GM12865 (cell line): ENCODE measurements at regions not wholly inside any gene's neighbourhood (a gene's known extent, or its start where the extent isn't known, plus 50 kb on each side); places are given as distances from the start of the nearest gene placed in this dataset.

Experiments
- DNase-seq: peaks from one replicate; pipeline ENCODE4 v3.0.0; 2010; ENCODE audit warnings: low read depth
- H3K4me3 ChIP-seq: 2 replicates; pipeline ENCODE4 v1.5.1; 2011; ENCODE audit warnings: mild to moderate bottlenecking, low read depth, low read length, control low read depth
- CTCF ChIP-seq: IDR thresholded peaks from 2 replicates; pipeline ENCODE4 v1.5.1; 2011; ENCODE audit warnings: low read length, control low read depth, low read depth, inconsistent platforms; ENCODE audit not compliant: insufficient read depth; ENCODE audit errors: missing control alignments

- no peak for TF ChIP-seq CTCF
- no peak for DNase-seq
Observed at GRCh38 chr1:232556351-232556750, 73.6 kb downstream of the SIPA1L2 start.

GRCh38 chr1:232555494-232556210 lies 74.3 kb downstream of the SIPA1L2 start:
- no peak for TF ChIP-seq CTCF
- no peak for DNase-seq
- H3K4me3 ChIP-seq: no peak overlapping the region

More at GRCh38 chr1:232556351-232556750, 73.6 kb downstream of the SIPA1L2 start:
- H3K4me3 ChIP-seq: no peak overlapping the region

- TF ChIP-seq CTCF: no peak
- DNase-seq: no peak
- no peak overlapping the region for H3K4me3 ChIP-seq
Observed at GRCh38 chr1:232554409-232554808, 75.5 kb downstream of the SIPA1L2 start.

GRCh38 chr1:232553809-232554208 lies 76.1 kb downstream of the SIPA1L2 start:
- H3K4me3 ChIP-seq: no peak overlapping the region
- no peak for TF ChIP-seq CTCF
- no peak for DNase-seq

- no peak overlapping the region for H3K4me3 ChIP-seq
- TF ChIP-seq CTCF: no peak
- no peak for DNase-seq
Observed at GRCh38 chr1:232553050-232553754, 76.7 kb downstream of the SIPA1L2 start.

GRCh38 chr1:232551386-232551785 lies 78.5 kb downstream of the SIPA1L2 start:
- no peak overlapping the region for H3K4me3 ChIP-seq
- no peak for DNase-seq
- no peak for TF ChIP-seq CTCF
